Karpas-422 (cell line): ENCODE measurements at regions not wholly inside any gene's neighbourhood (a gene's known extent, or its start where the extent isn't known, plus 50 kb on each side); places are given as distances from the start of the nearest gene placed in this dataset.

Source experiments
- DNase-seq: peaks from one replicate; pipeline ENCODE4 v3.0.0-alpha.2; 2015
- H2AFZ ChIP-seq: fragments of 200-600 bp; sonication (generic); 2 replicates; pipeline ENCODE4 v1.6.1; 2014; ENCODE audit warnings: antibody characterized with exemption, low read length, mixed read lengths
- H3K27ac ChIP-seq: fragments of 200-600 bp; sonication (generic); 2 replicates; pipeline ENCODE4 v1.5.1; 2014; ENCODE audit warnings: mild to moderate bottlenecking, low read length, moderate library complexity
- H3K27me3 ChIP-seq: fragments of 200-600 bp; sonication (generic); 2 replicates; pipeline ENCODE4 v1.6.1; 2014; ENCODE audit warnings: low read length, mixed read lengths
- H3K36me3 ChIP-seq: fragments of 200-600 bp; sonication (generic); 2 replicates; pipeline ENCODE4 v1.6.1; 2014; ENCODE audit warnings: low read length, mixed read lengths; ENCODE audit not compliant: insufficient read depth
- H3K4me1 ChIP-seq: fragments of 200-600 bp; sonication (generic); 2 replicates; pipeline ENCODE4 v1.6.1; 2014; ENCODE audit warnings: mild to moderate bottlenecking, low read length, mixed read lengths
- H3K4me2 ChIP-seq: fragments of 200-600 bp; sonication (generic); 2 replicates; pipeline ENCODE4 v1.6.1; 2014; ENCODE audit warnings: low read length, low read depth, mild to moderate bottlenecking; ENCODE audit not compliant: poor library complexity, severe bottlenecking
- H3K4me3 ChIP-seq: fragments of 200-600 bp; sonication (generic); 2 replicates; pipeline ENCODE4 v1.5.1; 2014; ENCODE audit warnings: mild to moderate bottlenecking, antibody characterized with exemption, low read length, mixed read lengths
- H3K79me2 ChIP-seq: fragments of 200-600 bp; sonication (generic); 2 replicates; pipeline ENCODE4 v1.6.1; 2014; ENCODE audit warnings: mild to moderate bottlenecking, low read length, mixed read lengths
- H3K9ac ChIP-seq: fragments of 200-600 bp; sonication (generic); 2 replicates; pipeline ENCODE4 v1.6.0; 2014; ENCODE audit warnings: low read length
- H3K9me2 ChIP-seq: fragments of 200-600 bp; sonication (generic), shearing (Covaris generic); replicated peaks from 2 replicates; pipeline ENCODE4 v1.6.0; 2014; ENCODE audit warnings: mild to moderate bottlenecking, low read length, moderate library complexity; ENCODE audit not compliant: insufficient read depth
- H3K9me3 ChIP-seq: fragments of 300-700, 200-600 bp; sonication (generic); 2 replicates; pipeline ENCODE4 v1.6.1; 2014; ENCODE audit warnings: low read length, mixed read lengths
- H4K20me1 ChIP-seq: fragments of 200-600 bp; sonication (generic); 2 replicates; pipeline ENCODE4 v1.6.1; 2014; ENCODE audit warnings: mild to moderate bottlenecking, antibody characterized with exemption, low read length, low read depth; ENCODE audit not compliant: insufficient read depth

DNA sequence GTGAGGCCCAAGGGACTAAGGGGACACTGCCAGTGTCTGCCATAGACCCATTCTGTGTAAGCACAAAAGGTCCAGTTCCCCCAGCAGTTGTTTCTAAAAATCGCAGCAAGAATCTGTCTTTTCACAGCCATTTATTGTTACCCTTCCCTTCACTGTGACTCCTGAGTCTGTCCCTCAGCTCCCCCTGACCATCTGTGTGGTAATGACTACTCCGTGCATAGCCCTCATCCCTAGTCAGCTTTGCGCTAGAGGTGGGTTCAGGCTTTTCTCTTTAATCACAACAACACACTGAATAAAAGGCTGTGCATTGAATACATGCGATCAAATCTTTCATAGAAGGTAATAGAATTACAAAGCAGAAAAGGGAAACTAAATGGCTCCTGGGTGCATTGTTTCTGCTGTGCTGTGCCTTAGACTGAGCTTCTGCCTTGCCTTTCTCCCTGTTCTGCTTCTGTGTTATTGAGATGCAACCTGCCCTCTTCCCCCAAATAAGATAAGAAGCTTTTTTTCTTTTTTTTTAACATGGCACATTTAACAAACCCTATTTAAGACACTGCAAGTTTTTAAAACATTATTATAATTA, 836.0 kb upstream of the CDH2 start:
- Histone ChIP-seq H4K20me1 (no peaks in the 10 kb centered on the region), H3K79me2 (no peaks in the 10 kb centered on the region)

DNA sequence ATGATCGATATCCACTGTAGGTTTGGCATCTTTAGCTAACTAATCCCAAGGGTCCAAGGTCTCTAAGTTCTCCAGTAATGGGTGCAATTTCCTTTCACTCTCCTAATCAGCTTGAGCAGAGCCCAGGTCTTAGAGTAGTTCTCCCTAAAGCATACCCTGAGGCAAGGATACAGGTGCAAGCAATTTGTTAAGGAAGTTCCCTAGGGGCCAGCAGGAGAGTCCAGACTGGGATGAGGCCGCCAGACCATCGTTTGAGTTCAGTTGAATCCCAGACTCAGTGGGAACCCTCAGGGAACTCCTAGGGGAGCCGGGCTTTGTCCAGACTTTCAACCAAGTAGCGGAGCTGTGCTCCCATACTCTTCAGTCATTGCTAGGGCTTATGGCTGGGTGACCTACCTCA, 835.4 kb upstream of the CDH2 start:
- DNase-seq, result no peak
- H3K36me3 ChIP-seq, result no peaks in the 10 kb centered on the region
- H3K9me2 ChIP-seq, result no peaks in the 10 kb centered on the region
- no peaks in the 10 kb centered on the region for H3K27me3 ChIP-seq
- H4K20me1 ChIP-seq, result no peaks in the 10 kb centered on the region
- no peaks in the 10 kb centered on the region for H3K4me1 ChIP-seq
- no peak overlapping the region for H3K9ac ChIP-seq
- H2AFZ ChIP-seq, result no peak overlapping the region
- H3K4me2 ChIP-seq, result no peak overlapping the region
- H3K9me3 ChIP-seq, result peaks cover 23% of the 10 kb centered on the region
- no peak overlapping the region for H3K4me3 ChIP-seq
- H3K27ac ChIP-seq, result no peak overlapping the region
- no peaks in the 10 kb centered on the region for H3K79me2 ChIP-seq

More for the DNA sequence above, 836.0 kb upstream of the CDH2 start:
- Histone ChIP-seq H3K4me2 (no peak overlapping the region), H3K4me3 (no peak overlapping the region), H3K27ac (no peak overlapping the region), H3K27me3 (no peaks in the 10 kb centered on the region), H3K9ac (no peak overlapping the region), H3K36me3 (no peaks in the 10 kb centered on the region), H3K9me3 (peaks cover 19% of the 10 kb centered on the region), H3K4me1 (no peaks in the 10 kb centered on the region), H2AFZ (no peak overlapping the region), H3K9me2 (no peaks in the 10 kb centered on the region)
- no peak for DNase-seq

DNA sequence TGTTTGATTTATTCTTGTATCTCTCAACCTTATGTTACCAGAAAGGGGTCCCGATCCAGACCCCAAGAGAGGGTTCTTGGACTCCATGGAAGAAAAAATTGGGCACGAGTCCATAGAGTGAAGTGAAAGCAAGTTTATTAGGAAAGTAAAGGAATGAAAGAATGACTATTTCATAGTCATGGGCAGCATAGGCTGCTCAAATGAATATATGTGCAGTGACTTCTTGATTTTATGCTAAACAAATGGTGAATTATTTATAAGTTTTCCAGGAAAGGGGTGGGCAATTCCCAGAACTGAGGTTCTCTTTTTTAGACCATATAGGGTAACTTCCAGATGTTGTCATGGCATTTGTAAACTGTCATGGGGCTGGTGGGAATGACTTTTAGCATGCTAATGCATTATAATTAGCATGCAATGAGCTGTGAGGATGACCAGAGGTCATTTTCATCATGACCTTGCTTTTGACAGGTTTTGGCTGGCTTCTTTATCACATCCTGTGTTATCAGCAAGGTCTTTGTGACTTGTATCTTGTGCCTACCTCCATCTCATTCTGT, 832.4 kb upstream of the CDH2 start:
- H3K27me3 ChIP-seq, result no peaks in the 10 kb centered on the region
- H3K36me3 ChIP-seq, result no peaks in the 10 kb centered on the region
- peaks cover 12% of the 10 kb centered on the region for H3K9me3 ChIP-seq
- DNase-seq, result no peak
- H3K4me3 ChIP-seq, result no peak overlapping the region
- no peak overlapping the region for H3K27ac ChIP-seq
- no peaks in the 10 kb centered on the region for H3K4me1 ChIP-seq
- H3K9me2 ChIP-seq, result no peaks in the 10 kb centered on the region
- no peak overlapping the region for H2AFZ ChIP-seq
- H3K9ac ChIP-seq, result no peak overlapping the region
- H3K4me2 ChIP-seq, result no peak overlapping the region
- no peaks in the 10 kb centered on the region for H3K79me2 ChIP-seq
- no peaks in the 10 kb centered on the region for H4K20me1 ChIP-seq

DNA sequence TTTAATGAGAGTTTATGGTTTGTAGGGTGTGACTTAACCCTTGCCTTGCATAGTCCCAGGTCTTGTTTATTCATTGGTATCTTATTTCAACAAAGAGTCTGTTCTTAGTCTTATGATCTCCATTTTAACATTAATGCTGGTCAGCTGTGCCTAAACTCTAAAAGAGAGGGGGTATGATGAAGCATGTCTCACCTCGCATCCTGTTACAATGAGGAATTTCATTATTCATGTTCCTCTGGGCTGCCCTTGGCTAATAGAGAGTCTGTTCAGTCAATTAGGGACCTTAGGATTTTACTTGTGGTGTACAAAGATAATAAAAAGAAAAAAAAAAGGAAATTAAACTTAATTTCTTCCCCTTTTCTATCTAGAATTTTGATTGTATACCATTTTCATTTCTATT, 831.9 kb upstream of the CDH2 start:
- no peaks in the 10 kb centered on the region for H3K27me3 ChIP-seq
- H2AFZ ChIP-seq, result no peak overlapping the region
- no peak overlapping the region for H3K9ac ChIP-seq
- H3K4me2 ChIP-seq, result no peak overlapping the region
- no peak overlapping the region for H3K27ac ChIP-seq
- H3K4me1 ChIP-seq, result no peaks in the 10 kb centered on the region
- DNase-seq, result no peak
- H3K9me2 ChIP-seq, result no peaks in the 10 kb centered on the region
- peaks cover 12% of the 10 kb centered on the region for H3K9me3 ChIP-seq
- H3K4me3 ChIP-seq, result no peak overlapping the region
- no peaks in the 10 kb centered on the region for H4K20me1 ChIP-seq
- no peaks in the 10 kb centered on the region for H3K79me2 ChIP-seq
- H3K36me3 ChIP-seq, result no peaks in the 10 kb centered on the region

DNA sequence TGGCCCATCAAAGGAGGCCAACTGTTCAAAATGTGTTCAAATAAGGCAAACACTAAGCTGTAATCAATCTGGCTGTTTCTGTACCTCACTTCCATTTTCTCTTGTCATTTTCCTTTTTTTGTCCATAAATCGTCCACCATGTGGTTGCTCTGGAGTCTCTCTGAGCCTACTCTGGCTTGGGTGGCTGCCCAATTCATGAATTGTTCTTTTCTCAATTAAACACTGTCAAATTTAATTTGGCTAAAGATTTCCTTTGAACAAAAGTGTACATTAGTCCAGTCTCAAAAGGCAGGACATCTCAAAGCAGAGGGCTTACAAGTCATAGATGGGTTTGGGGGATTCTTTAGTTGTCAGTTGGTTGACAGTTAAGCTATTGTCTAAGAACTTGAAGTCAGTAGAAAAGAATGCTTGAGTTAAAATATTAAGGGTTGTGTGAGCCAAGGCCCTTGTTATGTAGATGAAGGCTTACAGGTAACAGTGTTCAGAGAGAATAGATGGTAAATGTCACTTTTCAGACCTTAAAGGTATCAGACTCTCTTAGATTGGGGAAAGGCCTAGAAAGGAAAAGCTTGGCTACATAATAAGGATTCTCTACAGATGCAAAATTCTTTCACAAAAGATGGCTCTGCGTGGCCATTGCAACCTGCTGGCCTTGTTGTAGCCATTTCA, 831.2 kb upstream of the CDH2 start:
- Histone ChIP-seq H3K4me2 (no peak overlapping the region), H3K4me1 (no peaks in the 10 kb centered on the region), H3K4me3 (no peak overlapping the region), H3K27me3 (no peaks in the 10 kb centered on the region), H4K20me1 (no peaks in the 10 kb centered on the region), H3K79me2 (no peaks in the 10 kb centered on the region), H3K9me3 (peaks cover 12% of the 10 kb centered on the region), H3K36me3 (no peaks in the 10 kb centered on the region), H3K9me2 (no peaks in the 10 kb centered on the region), H3K9ac (no peak overlapping the region), H2AFZ (no peak overlapping the region), H3K27ac (no peak overlapping the region)
- DNase-seq, result no peak

DNA sequence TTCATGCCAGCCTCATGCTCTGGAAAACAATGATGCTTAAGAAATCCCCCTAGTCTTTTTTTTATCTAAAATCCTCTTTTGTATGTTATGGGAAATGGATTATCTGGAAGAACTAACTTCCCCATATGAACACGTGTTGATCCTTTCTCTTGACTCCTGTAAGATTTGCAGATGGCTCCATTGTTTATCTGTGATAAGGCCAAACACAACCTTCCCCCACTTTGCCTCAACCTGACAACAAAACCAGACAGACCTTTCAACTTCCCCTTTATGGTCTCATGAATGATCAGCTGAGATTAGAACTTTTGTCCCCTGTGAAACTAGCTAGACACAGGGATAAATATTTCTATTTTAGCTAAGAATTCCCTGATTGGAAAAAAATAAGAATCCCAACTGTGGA, 828.0 kb upstream of the CDH2 start:
- Histone ChIP-seq H3K36me3 (no peaks in the 10 kb centered on the region), H3K27me3 (no peaks in the 10 kb centered on the region), H3K9ac (no peak overlapping the region), H3K4me3 (no peak overlapping the region), H3K4me1 (no peaks in the 10 kb centered on the region), H3K9me2 (no peaks in the 10 kb centered on the region), H2AFZ (no peak overlapping the region), H3K4me2 (no peak overlapping the region), H3K9me3 (peaks cover 14% of the 10 kb centered on the region), H4K20me1 (no peaks in the 10 kb centered on the region), H3K27ac (no peak overlapping the region), H3K79me2 (no peaks in the 10 kb centered on the region)
- no peak for DNase-seq

DNA sequence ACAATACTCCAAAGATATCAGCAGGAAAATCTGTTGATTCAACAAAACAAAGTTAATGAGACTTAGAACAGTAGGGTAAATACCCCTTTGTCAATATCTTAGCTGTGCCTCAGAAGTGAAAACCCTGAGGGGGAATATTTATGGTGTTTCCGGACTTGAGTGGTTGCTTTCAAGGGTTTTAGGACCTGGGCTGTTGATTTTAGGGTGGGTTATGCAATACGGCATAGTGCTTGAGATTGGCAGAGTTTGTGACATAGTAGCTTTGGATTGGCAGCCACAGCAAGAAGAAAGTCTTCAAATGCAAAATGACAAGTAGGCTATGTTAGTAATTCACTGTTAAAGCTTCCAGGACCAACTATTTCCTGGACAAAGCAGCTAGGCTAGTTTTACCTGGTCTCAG, 826.3 kb upstream of the CDH2 start:
- Histone ChIP-seq H3K36me3 (no peaks in the 10 kb centered on the region), H3K4me3 (no peak overlapping the region), H4K20me1 (no peaks in the 10 kb centered on the region), H3K27ac (no peak overlapping the region), H3K4me1 (no peaks in the 10 kb centered on the region), H3K27me3 (no peaks in the 10 kb centered on the region), H3K9ac (no peak overlapping the region), H2AFZ (no peak overlapping the region), H3K9me2 (0 out of 2 replicates have a peak, but pooled peaks cover 3% of the 10 kb centered on the region), H3K79me2 (no peaks in the 10 kb centered on the region), H3K4me2 (no peak overlapping the region), H3K9me3 (peaks cover 17% of the 10 kb centered on the region)
- DNase-seq, result no peak

DNA sequence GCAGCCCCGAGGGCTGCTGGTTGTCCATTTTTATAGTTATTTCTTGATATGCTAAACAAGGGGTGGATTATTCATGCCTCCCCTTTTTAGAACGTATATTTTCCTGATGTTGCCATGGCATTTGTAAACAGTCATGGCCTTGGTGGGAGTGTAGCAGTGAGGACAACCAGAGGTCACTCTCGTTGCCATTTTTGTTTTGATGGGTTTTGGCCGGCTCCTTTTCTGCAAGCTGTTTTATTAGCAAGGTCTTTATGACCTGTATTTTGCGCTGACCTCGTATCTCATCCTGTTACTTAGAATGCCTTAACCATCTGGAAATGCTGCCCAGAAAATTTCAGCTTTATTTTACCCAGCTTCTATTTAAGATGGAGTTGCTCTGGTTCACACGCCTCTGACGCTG, 825.8 kb upstream of the CDH2 start:
- Histone ChIP-seq H3K27ac (no peak overlapping the region), H3K4me3 (no peak overlapping the region), H3K27me3 (no peaks in the 10 kb centered on the region), H3K9me3 (peaks cover 12% of the 10 kb centered on the region), H3K4me2 (no peak overlapping the region), H3K4me1 (no peaks in the 10 kb centered on the region), H4K20me1 (no peaks in the 10 kb centered on the region), H2AFZ (no peak overlapping the region), H3K36me3 (no peaks in the 10 kb centered on the region), H3K9me2 (0 out of 2 replicates have a peak, but pooled peaks cover 3% of the 10 kb centered on the region), H3K79me2 (no peaks in the 10 kb centered on the region), H3K9ac (no peak overlapping the region)
- no peak for DNase-seq
